ENCODE measurements at regions not wholly inside any gene's neighbourhood (a gene's known extent, or its start where the extent isn't known, plus 50 kb on each side); places are given as distances from the start of the nearest gene placed in this dataset.

DNA sequence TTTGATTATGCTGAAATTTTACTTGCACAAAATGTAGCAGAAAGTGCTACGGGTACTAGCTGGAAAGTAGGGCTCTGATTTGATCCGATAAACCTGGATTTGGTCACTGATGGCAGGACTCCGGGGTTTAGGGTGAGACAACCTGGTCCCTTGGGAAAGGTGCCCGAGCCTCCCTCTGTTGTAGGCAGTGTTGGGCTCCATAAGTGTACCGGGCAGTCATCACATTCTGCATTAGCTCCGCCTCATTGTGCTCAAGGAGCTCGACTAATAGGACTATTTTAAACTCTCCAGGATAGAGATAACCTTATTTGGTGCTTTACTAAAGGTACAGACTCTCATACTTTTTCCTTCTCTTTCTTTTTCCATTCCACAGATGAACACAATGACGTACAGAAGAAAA is 117.6 kb downstream of the UTRN start:
- Histone ChIP-seq H2BK15ac (ENCODE audit: low read length) (no peak overlapping the region), H2BK5ac (ENCODE audit: low read depth, low read length) (no peak overlapping the region), H2BK12ac (ENCODE audit: low read depth, low read length) (no peak overlapping the region), H2BK20ac (ENCODE audit: low read length) (no peak overlapping the region), H3K27ac (ENCODE audit: low read depth, low read length) (no peak overlapping the region), H3K79me1 (ENCODE audit: low read depth, low read length) (0 out of 2 replicates have a peak, but pooled peaks cover 2% of the 10 kb centered on the region), H3K4me1 (replicated peaks in 1 of 4; ENCODE audit: control insufficient read depth in 3 of 4, insufficient read depth in 4 of 4, low read length in 3 of 4) (peaks cover 0 to 2% (median 0%) of the 10 kb centered on the region in 4 experiments; a peak in 1 of 7 replicates), H3K9me3 (ENCODE audit: insufficient read depth in 2 of 2, low read depth in 1 of 2, low read length in 1 of 2) (peaks cover 3 to 5% of the 10 kb centered on the region in 2 experiments; a peak in 2 of 4 replicates), H3K36me3 (ENCODE audit: control insufficient read depth in 2 of 4, insufficient read depth in 4 of 4, low read length in 3 of 4) (peaks cover 0 to 3% (median 0%) of the 10 kb centered on the region in 4 experiments; a peak in 1 of 8 replicates), H3K18ac (ENCODE audit: extremely low read depth, low read length) (no peak overlapping the region), H4K5ac (ENCODE audit: insufficient read length, low read depth, low read length) (no peak overlapping the region), H4K20me1 (replicated peaks in 1 of 2; ENCODE audit: control insufficient read depth in 1 of 2, insufficient read depth in 2 of 2, low read length in 2 of 2) (no peaks in the 10 kb centered on the region), H2BK120ac (replicated peaks; ENCODE audit: low read depth, low read length) (no peak overlapping the region), H3K4me3 (ENCODE audit: extremely low read depth in 1 of 4, insufficient read depth in 2 of 4, low read depth in 3 of 4, low read length in 4 of 4) (no peak overlapping the region), H4K91ac (replicated peaks; ENCODE audit: insufficient read length, low read length) (no peak overlapping the region), H3K56ac (replicated peaks; ENCODE audit: insufficient read length, low read depth, low read length) (no peak overlapping the region), H3K9ac (replicated peaks in 1 of 4; ENCODE audit: extremely low read depth in 1 of 4, low read depth in 3 of 4, low read length in 3 of 4) (no peak overlapping the region), H4K8ac (ENCODE audit: extremely low read depth, insufficient read depth, low read length) (no peak overlapping the region), H3K79me2 (ENCODE audit: control insufficient read depth in 1 of 2, insufficient read depth in 2 of 2, low read length in 2 of 2) (peaks cover 0 to 12% of the 10 kb centered on the region in 2 experiments; a peak in 1 of 4 replicates), H3K23me2 (ENCODE audit: low read depth, low read length) (no peaks in the 10 kb centered on the region), H3K27me3 (replicated peaks in 1 of 4; ENCODE audit: control insufficient read depth in 3 of 4, extremely low read depth in 1 of 4, insufficient read depth in 3 of 4, low read length in 3 of 4) (no peaks in the 10 kb centered on the region), H2AFZ (ENCODE audit: low read length) (no peak overlapping the region), H3K23ac (ENCODE audit: insufficient read length) (no peak overlapping the region), H3K14ac (ENCODE audit: insufficient read length) (no peak overlapping the region), H2AK5ac (ENCODE audit: low read depth, low read length) (no peak overlapping the region), H3K4me2 (ENCODE audit: insufficient read depth in 1 of 2, low read depth in 2 of 2, low read length in 2 of 2) (no peak overlapping the region), H3K4ac (replicated peaks; ENCODE audit: insufficient read length, low read depth, low read length) (no peak overlapping the region)
- FAIRE-seq (no peak), DNase-seq (ENCODE audit: low read depth in 1 of 2, low spot score in 2 of 2) (no peak)
- CTCF ChIA-PET (ENCODE audit: partially characterized antibody) = no interaction called here
- WGBS, 2 experiments (ENCODE audit: extremely low coverage in 1 of 2, insufficient coverage in 1 of 2, insufficient read length in 1 of 2, insufficient replicate concordance in 2 of 2, low coverage in 1 of 2, low lambda C conversion rate in 2 of 2, missing lambda C conversion rate in 1 of 2) = 87% methylated on average over 8 of the region's 8 CpGs; no CpG with 5 or more reads in 1 of the 2 experiments
- POLR2A ChIA-PET (ENCODE audit: partially characterized antibody) = no interaction called here
- no peak for TF ChIP-seq PHF8 (conservative IDR thresholded peaks at IDR 0.05; ENCODE audit: low read depth, low read length)
- no peak for TF ChIP-seq NRF1 (IDR thresholded peaks at IDR 0.05; ENCODE audit: low read depth, low read length)
- no peak for TF ChIP-seq TAF1 (IDR thresholded peaks at IDR 0.05; ENCODE audit: low read depth, low read length)
- TF ChIP-seq KDM5A (IDR thresholded peaks at IDR 0.05; ENCODE audit: low read length) = no peak
- no peak for TF ChIP-seq TEAD4 (IDR thresholded peaks at IDR 0.05; ENCODE audit: low read depth, low read length)
- TF ChIP-seq SP1 (IDR thresholded peaks at IDR 0.05; ENCODE audit: low read depth, low read length) = no peak
- no peak for TF ChIP-seq RAD21 (IDR thresholded peaks at IDR 0.05 in 1 of 2, conservative IDR thresholded peaks at IDR 0.05 in 1 of 2; ENCODE audit: low read depth in 2 of 2, low read length in 2 of 2)
- no peak for TF ChIP-seq HDAC2 (IDR thresholded peaks at IDR 0.05; ENCODE audit: borderline replicate concordance in 1 of 2, low read depth in 2 of 2, low read length in 2 of 2)
- no peak for TF ChIP-seq SUZ12 (IDR thresholded peaks at IDR 0.05; ENCODE audit: low read length)
- TF ChIP-seq ZNF274 (IDR thresholded peaks at IDR 0.05; ENCODE audit: borderline replicate concordance, extremely low read depth, low read length) = no peak
- no peak for TF ChIP-seq EGR1 (IDR thresholded peaks at IDR 0.05; ENCODE audit: borderline replicate concordance, low read depth, low read length)
- no peak for TF ChIP-seq USF2 (IDR thresholded peaks at IDR 0.05; ENCODE audit: low read length)
- no peak for TF ChIP-seq SP4 (IDR thresholded peaks at IDR 0.05; ENCODE audit: low read length)
- TF ChIP-seq NANOG (IDR thresholded peaks at IDR 0.05; ENCODE audit: insufficient read depth, low read depth, low read length, poor library complexity, severe bottlenecking) = no peak

Measured in H1 (cell line).